ENCODE measurements at regions not wholly inside any gene's neighbourhood (a gene's known extent, or its start where the extent isn't known, plus 50 kb on each side); places are given as distances from the start of the nearest gene placed in this dataset.

DNA sequence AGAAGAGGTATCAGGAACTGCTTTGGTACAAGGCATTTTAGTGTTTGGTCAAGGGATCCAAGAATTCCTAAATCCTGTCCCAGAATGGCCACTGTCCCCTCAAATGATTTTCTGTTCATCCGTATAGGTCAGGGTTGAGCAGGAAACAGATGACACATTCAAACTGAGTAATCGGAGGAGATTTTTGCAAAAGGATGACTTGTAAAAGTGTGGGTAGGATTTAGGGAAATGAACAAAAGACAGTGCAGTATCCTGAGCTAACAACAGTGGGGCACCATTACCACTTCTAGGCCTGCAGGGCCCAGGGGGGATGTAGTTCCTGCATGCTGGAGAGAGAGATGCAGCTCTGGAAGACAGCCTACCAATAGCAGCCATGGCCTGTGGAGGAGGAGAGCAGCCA is 290.1 kb downstream of the ZSWIM6 start:
- no peak for DNase-seq (ENCODE audit: low spot score)

GRCh38 chr5:61623401-61624069 is 291.5 kb downstream of the ZSWIM6 start:
- DNase-seq (ENCODE audit: low spot score): no peak

DNA sequence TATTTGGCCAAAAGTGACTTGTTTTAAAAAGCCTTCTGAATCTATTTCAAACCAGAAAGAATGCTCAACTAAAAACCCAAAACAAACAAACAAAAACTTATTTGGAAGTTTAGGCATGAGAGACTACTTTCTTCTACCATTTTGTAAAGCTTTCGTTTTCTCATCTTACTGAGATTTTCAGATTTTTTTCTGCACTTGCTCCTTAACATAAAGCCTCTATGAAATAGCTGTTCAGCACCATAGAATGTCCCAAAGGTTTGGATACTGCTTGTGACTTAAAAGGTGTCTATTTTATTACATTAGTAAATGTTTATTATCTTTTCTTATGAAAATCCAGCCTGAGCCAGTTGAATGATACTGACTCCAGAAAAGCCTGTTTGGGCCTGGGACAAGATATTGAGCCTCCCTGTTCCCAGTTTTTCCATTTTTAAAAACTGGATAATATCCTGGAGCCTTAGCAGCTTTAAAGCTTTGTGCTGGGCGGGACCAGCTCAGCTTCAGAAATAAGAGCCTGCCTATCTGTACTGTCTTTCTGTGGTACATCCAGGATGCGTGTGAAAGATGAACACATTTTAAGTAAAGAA is 292.6 kb downstream of the ZSWIM6 start:
- DNase-seq (ENCODE audit: low spot score): no peak

- no peak for DNase-seq (ENCODE audit: low spot score)
Observed at GRCh38 chr5:61625137-61625561, 293.1 kb downstream of the ZSWIM6 start.

- DNase-seq (ENCODE audit: low spot score): peak; percentile 92
Observed at GRCh38 chr5:61625681-61626621, 293.9 kb downstream of the ZSWIM6 start.

DNA sequence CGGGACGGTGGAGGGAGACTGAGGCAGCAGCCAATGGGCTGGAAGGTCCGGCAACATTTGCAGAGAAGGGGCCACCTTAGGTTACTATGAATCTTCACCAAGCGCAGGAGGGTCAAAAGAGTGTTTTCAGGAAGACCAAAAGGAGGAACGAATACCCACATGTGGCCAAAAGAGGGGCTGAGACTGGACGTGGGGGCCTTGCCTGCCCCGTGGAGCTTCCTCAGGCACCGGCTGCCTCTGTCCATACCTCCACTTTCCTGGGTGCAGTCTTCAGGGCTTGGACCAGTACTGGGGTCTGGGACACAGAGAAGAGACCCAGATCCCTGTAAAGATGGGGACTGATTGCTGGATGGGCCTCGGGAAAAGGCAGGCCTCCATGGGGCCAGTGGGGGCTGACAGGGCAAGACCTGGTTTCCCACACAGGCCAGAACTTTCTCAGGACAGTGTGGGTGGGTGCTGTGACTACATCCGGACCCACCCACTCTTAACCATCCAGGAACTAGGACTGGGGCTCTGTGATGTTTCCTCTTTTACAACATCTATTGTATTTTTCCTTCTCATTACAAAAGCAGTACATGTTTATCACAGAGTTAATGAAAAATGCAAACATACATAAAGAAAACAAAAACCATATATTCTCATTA is 294.7 kb downstream of the ZSWIM6 start:
- no peak for DNase-seq (ENCODE audit: low spot score)

DNA sequence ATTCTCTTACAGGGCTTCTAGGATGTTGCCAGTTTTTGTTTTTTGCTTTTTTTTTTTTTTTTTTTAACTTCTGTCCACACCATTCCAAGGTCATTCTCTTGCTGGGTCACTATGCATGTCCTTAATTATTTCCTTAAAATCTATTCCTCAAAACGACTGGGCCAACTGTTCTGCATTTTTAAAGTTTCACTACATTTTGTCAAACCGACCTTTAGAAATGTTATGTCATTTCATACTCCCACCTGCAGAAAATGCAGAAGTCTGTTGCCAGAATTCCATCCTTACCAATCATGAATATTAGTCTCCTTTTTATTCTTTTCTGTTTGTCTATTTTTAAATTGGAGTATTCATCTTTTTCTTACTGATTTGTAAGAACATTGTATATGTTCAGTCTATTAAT is 295.5 kb downstream of the ZSWIM6 start:
- no peak for DNase-seq (ENCODE audit: low spot score)

DNA sequence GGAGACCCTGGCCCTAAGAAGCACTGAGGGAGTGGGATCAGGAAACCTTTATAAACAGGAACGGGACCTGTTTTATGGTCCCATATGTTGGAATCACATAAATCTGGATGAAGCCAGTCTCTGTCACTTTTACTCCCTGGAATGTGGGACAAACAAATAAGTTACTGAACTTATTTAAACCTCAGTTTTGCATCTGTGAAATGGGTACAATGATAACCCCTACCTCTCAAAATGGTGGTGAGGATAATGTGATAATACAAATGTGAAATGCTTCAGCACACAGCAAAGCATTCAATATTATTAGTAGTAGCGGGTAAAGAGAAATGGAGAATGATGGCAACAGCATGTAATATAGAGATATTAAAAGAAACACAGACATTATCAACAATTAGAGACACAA is 298.9 kb downstream of the ZSWIM6 start:
- DNase-seq (ENCODE audit: low spot score): no peak

DNA sequence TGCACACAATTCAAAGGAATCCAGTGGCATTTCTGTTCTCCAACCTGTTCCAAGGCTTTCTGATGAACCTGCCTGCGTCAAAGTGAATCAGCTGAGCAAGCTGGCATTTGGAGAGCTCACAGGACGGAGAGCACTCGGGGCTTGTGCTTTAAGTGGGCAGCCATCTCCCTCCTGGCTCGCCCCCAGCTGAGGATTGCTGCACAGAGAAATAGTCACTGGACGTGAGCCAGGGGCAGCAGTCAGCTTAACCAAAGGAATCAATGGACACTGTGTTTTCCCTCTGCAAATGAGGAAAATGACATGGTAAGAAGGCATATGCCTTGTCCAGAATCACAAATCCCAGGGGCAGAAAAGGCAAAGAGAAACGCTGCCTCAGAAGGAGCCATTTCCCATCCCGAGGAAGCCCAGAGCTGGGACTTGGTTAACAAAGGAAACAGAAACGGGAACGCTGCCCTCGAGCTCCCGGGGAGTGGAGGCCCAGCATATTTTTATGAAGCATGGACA is 299.4 kb downstream of the ZSWIM6 start:
- DNase-seq (ENCODE audit: low spot score): no peak

GRCh38 chr5:61632064-61632463 is 300.0 kb downstream of the ZSWIM6 start:
- DNase-seq (ENCODE audit: low spot score): no peak

- DNase-seq (ENCODE audit: low spot score): no peak
Observed at GRCh38 chr5:61635271-61635670, 303.2 kb downstream of the ZSWIM6 start.

DNA sequence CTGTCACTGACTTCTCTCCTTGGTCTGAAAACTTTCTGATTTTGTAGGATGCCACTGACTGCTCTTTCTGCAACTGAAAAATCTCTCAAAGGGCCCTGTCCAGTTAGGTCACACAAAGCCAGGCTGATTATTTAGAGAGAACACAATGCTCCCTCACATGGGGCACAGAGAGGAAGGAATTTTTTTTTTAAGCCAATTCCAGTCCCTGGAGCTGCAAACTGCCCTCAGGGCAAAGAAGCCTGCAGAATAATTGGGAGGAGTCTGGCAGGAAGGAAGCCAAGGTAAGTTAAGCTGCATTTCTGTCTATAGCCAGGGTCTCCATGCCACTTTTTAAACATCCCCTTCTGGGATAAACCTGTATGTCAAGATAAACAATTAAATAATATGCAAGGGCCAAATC is 305.5 kb downstream of the ZSWIM6 start:
- no peak for DNase-seq (ENCODE audit: low spot score)

GRCh38 chr5:61638476-61638875 is 306.4 kb downstream of the ZSWIM6 start:
- DNase-seq (ENCODE audit: low spot score): no peak

- DNase-seq (ENCODE audit: low spot score): no peak
Observed at GRCh38 chr5:61640179-61641021, 308.3 kb downstream of the ZSWIM6 start.

GRCh38 chr5:61641748-61642565 is 309.9 kb downstream of the ZSWIM6 start:
- DNase-seq (ENCODE audit: low spot score): no peak

GRCh38 chr5:61647672-61648071 is 315.6 kb downstream of the ZSWIM6 start:
- no peak for DNase-seq (ENCODE audit: low spot score)

- no peak for DNase-seq (ENCODE audit: low spot score)
Observed at GRCh38 chr5:61649231-61649630, 317.2 kb downstream of the ZSWIM6 start.

GRCh38 chr5:61649971-61650370 is 317.9 kb downstream of the ZSWIM6 start:
- no peak for DNase-seq (ENCODE audit: low spot score)

DNA sequence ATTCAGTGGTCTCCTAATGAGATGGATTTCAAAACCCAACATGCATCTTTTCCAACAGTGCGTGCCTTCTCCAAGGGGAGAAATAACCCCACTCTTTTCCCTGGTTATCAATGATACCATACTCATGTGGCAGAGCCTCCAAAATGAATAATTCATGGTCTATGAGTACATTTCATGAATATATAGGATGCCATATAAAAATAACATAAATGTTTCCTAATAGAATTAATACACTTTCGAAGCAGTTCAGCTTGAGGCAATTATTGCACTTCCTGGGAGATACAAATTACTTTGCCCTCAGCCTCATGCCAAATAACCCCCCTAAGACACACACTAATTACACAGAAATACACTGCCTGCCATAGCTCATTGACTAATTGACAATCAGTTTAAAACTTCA is 318.6 kb downstream of the ZSWIM6 start:
- DNase-seq (ENCODE audit: low spot score): no peak

DNA sequence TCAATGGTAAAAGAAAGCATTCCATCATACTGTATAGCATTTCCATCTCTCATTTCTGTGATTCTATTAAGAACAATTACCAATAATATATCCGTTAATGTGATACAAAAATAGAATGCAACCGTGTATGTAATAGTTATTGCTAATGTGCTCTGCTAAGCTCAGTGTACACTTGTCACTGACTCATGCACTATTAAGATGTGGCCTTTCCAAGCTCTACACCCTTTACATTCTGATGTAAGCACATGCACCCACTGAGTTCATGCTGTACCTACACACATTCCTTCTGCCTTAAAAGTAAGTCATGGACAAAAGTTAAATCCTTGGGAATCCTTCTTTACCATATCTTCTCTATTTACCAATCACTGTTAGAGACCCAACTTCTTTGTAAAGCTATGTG is 319.1 kb downstream of the ZSWIM6 start:
- DNase-seq (ENCODE audit: low spot score): no peak

Measured in mesenteric fat pad (tissue), 1 donor.